ENCODE measurements at regions not wholly inside any gene's neighbourhood (a gene's known extent, or its start where the extent isn't known, plus 50 kb on each side); places are given as distances from the start of the nearest gene placed in this dataset.

DNA sequence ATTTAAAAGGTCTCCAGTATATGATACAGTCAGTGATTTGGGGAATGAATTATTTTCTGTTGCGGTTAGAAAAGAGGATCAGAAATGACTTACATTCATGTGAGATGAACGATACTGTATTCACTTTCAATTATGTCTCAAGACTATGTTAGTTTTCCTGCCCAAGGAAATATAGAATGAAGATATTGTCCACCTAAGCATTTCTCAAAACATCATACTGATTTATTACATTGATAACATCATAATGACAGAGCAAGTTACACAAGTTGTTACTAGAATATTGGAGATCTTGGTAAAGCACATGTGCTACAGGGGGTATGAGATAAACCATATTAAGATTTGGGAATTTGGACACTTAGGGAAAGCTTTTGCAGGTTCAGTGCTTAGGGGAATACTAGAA lies 67.8 kb upstream of the OR9G4 start:
- ChIA-PET CTCF (ENCODE audit: partially characterized antibody) (no interaction called here), POLR2A (ENCODE audit: partially characterized antibody) (no interaction called here)
- no peaks in the 10 kb centered on the region for H3K4me1 ChIP-seq (ENCODE audit: insufficient read depth, low read length)
- H3K4me1 Mint-ChIP-seq, result no peaks in the 10 kb centered on the region
- H3K27me3 Mint-ChIP-seq, result no peaks in the 10 kb centered on the region
- no peak overlapping the region for H3K4me3 ChIP-seq (ENCODE audit: low read length in 2 of 2)
- no peaks in the 10 kb centered on the region for H3K27me3 ChIP-seq (ENCODE audit: insufficient read depth, low read length)
- no peak overlapping the region for H3K4me3 Mint-ChIP-seq
- no peak overlapping the region for H3K27ac Mint-ChIP-seq
- no peaks in the 10 kb centered on the region for H3K9me3 ChIP-seq (ENCODE audit: control insufficient read depth in 1 of 2, low read length in 2 of 2)
- H3K27ac ChIP-seq (ENCODE audit: low read depth, low read length), result no peak overlapping the region
- intact Hi-C loops (cut with micrococcal nuclease), result no loop called here
- no peak for DNase-seq
- H3K36me3 Mint-ChIP-seq, result no peaks in the 10 kb centered on the region
- H3K36me3 ChIP-seq (ENCODE audit: insufficient read depth, low read length), result no peaks in the 10 kb centered on the region
- peaks cover 0 to 15% (median 2%) of the 10 kb centered on the region in 8 donors for H3K9me3 Mint-ChIP-seq

DNA sequence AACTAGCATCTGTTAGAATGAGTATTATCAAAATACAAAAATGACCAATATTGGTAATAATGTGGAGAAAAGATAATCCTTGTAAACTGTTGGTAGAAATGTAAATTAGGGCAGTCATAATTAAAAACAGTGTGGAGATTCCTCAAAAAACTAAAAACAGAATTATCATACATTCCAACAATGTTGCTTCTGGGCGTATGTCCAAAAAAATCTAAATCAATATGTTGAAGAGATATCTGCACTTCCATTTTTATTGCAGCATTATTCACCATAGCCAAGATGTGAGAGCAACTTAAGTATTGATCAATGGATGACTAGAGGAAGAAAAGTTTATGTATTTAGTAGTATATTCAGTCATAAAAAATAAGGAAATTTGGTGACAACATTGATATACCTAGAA lies 59.8 kb upstream of the OR9G4 start:
- POLR2A ChIA-PET (ENCODE audit: partially characterized antibody), result no interaction called here
- no peak overlapping the region for H3K27ac ChIP-seq (ENCODE audit: low read depth, low read length)
- H3K4me3 Mint-ChIP-seq, result no peak overlapping the region

DNA sequence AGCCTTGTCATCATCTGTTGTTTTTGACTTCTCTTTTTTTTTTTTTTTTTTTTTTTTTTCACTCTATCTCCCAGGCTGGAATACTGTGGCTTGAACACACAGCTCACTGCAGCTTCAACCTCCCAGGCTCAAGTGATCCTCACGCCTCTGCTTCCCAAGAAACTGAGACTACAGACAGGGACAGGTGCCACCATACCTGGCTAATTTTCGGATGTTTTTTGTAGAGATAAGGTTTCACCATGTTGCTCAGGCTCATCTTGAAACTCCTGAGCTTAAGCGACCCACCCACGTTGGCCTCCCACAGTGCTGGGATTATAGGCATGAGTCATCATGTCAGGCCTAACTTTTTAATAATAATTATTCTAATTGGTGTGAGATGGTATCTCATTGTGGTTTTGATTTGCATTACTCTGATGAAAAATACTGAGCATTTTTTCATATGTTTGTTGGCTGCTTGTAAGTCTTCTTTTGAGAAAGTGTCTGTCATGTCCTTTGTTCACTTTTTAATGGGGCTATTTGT lies 51.3 kb upstream of the OR9G4 start:
- Mint-ChIP-seq H3K9me3 (peaks cover 0 to 7% (median 2%) of the 10 kb centered on the region in 8 donors), H3K4me3 (no peak overlapping the region), H3K27me3 (no peaks in the 10 kb centered on the region), H3K4me1 (no peaks in the 10 kb centered on the region), H3K27ac (no peak overlapping the region), H3K36me3 (no peaks in the 10 kb centered on the region)
- ChIA-PET CTCF (ENCODE audit: partially characterized antibody) (no interaction called here), POLR2A (ENCODE audit: partially characterized antibody) (no interaction called here)
- Histone ChIP-seq H3K4me3 (ENCODE audit: low read length in 2 of 2) (no peak overlapping the region), H3K27me3 (ENCODE audit: insufficient read depth, low read length) (no peaks in the 10 kb centered on the region), H3K4me1 (ENCODE audit: insufficient read depth, low read length) (no peaks in the 10 kb centered on the region), H3K36me3 (ENCODE audit: insufficient read depth, low read length) (no peaks in the 10 kb centered on the region), H3K27ac (ENCODE audit: low read depth, low read length) (no peak overlapping the region), H3K9me3 (ENCODE audit: control insufficient read depth in 1 of 2, low read length in 2 of 2) (no peaks in the 10 kb centered on the region)
- no peak for DNase-seq
- intact Hi-C loops (cut with micrococcal nuclease), result no loop called here

More for the DNA sequence above, 59.8 kb upstream of the OR9G4 start:
- Histone ChIP-seq H3K36me3 (ENCODE audit: insufficient read depth, low read length) (no peaks in the 10 kb centered on the region), H3K9me3 (ENCODE audit: control insufficient read depth in 1 of 2, low read length in 2 of 2) (no peaks in the 10 kb centered on the region), H3K4me3 (ENCODE audit: low read length in 2 of 2) (no peak overlapping the region), H3K27me3 (ENCODE audit: insufficient read depth, low read length) (no peaks in the 10 kb centered on the region), H3K4me1 (ENCODE audit: insufficient read depth, low read length) (no peaks in the 10 kb centered on the region)
- H3K4me1 Mint-ChIP-seq, result no peaks in the 10 kb centered on the region
- intact Hi-C loops (cut with micrococcal nuclease), result no loop called here
- no peaks in the 10 kb centered on the region for H3K36me3 Mint-ChIP-seq
- H3K27ac Mint-ChIP-seq, result no peak overlapping the region
- H3K9me3 Mint-ChIP-seq, result peaks cover 0 to 16% (median 5%) of the 10 kb centered on the region in 8 donors
- CTCF ChIA-PET (ENCODE audit: partially characterized antibody), result no interaction called here
- H3K27me3 Mint-ChIP-seq, result no peaks in the 10 kb centered on the region
- no peak for DNase-seq

All from CD4-positive, alpha-beta memory T cell (primary cell).